Activated CD4-positive, alpha-beta T cell treated with anti-CD3 and anti-CD28 coated beads, Interleukin-2, amount 50 U/mL, for 1 hour (primary cell): ENCODE measurements at regions not wholly inside any gene's neighbourhood (a gene's known extent, or its start where the extent isn't known, plus 50 kb on each side); places are given as distances from the start of the nearest gene placed in this dataset.

ENCODE experiments used
- DNase-seq: peaks from one replicate; pipeline ENCODE4 v3.0.0-alpha.2; 2020

GRCh38 chr16:52101246-52101645, 445.7 kb downstream of the TOX3 start:
- DNase-seq: no peak

- DNase-seq: no peak
Observed at GRCh38 chr16:52099382-52099781, 447.6 kb downstream of the TOX3 start.

DNA sequence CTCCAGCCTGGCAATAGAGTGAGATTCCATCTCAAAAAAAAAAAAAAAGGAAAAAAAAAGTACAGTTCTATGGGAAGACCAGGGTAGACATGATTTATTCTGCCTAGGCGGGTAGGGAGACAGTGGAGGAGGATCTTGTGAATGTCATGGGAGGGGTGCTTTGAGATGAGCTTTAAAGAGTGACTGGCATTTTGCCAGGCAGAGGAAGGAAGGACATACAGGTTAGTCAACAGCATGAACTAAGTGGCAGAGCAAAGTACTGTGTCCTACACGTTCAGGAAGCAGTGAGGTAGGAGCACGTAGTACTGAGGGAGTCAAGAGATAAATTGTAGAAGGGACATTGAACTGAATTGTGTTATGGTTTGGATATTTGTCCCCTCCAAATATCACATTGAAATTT, 451.5 kb downstream of the TOX3 start:
- no peak for DNase-seq

- no peak for DNase-seq
Observed at GRCh38 chr16:52092126-52092525, 454.8 kb downstream of the TOX3 start.

- DNase-seq: no peak
Observed at GRCh38 chr16:52090080-52090479, 456.9 kb downstream of the TOX3 start.

DNA sequence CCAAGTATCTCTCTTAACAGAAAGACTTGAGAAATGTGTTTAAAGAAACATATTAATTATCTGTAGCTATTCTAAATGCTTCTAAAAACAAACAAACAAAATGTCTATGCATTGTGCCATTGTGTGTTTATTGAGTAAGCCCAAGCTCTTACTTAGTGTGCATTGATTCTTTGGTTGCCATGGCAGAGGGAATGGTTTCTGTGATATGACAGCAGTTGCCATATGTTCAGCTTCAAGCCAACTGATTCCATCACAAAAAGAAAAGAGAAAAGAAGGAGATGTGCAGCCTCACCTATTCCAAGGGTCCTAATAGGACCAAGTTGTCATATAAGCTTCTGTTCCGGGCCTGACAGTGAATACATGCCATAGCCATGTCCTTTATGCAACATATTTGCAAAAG, 457.5 kb downstream of the TOX3 start:
- DNase-seq: no peak

- no peak for DNase-seq
Observed at GRCh38 chr16:52086901-52087300, 460.0 kb downstream of the TOX3 start.

DNA sequence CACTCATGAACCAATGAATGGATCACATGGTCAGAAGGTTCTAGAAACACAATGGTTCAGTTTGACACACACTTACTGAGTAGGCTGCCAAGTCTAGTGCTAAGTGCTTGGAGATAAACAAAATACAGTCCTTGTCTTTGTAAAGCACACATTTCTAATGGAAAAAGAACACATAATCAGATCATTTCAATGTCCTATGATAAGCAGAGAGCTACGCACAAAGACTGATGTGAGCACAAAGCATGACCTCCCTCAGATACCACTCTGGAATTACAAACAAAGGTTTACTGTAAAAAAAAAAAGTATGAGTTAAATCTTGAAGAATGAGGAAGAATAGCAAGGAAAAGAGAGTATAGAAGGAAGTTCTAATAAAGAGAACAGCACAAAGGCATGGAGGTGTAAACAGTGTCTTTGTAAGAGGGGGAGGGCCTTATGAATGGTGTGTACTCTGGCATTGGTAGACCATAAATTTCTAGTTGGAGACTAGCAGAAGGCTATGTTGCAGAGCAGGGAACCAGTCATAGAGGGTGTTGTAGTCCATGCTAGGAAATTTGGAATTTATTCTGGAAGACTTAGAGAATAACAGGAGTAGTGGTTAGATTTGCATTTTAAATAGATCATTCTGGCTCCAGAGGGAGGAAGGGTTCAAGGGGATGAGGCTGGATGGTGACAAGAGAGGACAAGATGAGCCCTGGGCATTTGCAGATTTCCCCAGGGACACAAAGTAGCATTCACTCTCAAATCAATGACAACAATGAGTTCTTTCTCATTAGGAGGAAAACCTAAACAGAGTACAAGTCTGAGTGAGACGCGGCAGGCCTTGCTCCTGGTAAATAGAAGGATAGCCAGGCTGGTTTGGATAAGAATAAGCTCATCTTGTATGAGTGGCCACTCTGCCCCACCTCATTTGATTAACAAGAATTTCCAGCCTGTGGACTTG, 468.0 kb downstream of the TOX3 start:
- DNase-seq: no peak

DNA sequence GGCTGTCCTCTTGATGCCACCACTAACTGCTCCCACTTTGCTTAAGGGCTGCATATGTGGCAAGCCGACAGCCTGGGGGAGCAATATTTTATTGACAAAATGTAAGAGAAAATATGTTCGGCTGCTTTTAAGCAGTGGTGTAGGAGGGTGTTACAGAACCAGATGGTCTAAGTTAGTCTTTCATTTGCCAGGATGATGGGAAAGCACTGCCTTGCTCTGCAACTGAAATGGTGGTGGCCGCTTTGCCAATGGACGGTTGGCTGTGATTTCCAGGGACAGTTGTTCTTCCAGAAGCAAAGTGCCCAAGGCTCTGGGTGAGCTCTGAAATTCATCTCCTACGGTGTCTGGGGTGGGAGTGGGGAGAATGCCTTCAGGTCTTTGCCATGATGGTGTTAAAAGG, 469.3 kb downstream of the TOX3 start:
- no peak for DNase-seq

GRCh38 chr16:52076801-52077201, 470.1 kb downstream of the TOX3 start:
- DNase-seq: no peak

DNA sequence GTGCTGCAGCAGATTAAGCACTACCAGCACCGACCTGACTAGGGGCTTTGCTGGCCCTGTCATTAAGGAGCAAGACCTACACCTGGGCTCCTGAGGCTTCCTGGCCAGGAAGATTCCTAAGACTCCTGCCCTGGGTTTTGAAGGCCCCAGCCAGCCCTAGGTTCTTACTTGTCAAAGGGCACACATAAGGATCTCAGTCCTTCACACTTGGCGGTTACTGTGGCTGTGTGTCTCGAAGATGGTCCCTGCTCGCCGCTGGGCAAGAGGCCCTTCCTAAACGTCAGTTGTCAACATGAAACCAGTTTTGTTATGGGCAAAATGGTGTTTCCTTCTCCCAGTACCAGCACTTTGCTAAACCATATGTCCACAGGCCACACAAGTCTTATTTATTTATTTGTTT, 470.6 kb downstream of the TOX3 start:
- DNase-seq: no peak

- no peak for DNase-seq
Observed at GRCh38 chr16:52074133-52074532, 472.8 kb downstream of the TOX3 start.

- no peak for DNase-seq
Observed at GRCh38 chr16:52073024-52073423, 473.9 kb downstream of the TOX3 start.

DNA sequence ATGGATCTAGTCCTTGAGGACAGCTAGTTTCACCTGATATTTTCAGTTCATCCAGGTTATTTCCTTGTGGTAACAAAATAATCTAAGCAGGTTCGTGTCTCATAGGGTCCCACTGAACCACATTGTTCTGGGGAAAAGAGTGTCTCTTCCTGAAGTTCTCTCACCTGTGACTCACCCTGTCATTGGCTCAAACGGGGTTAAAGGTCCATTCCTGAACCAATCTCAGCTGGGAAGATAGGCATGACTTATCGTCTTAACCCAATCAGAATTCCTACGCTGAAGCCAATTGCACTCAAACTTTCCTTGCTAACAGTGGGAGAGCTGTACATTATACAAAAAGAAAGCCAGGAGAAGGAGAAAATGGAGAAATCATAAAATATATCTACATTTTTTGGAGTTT, 475.8 kb downstream of the TOX3 start:
- DNase-seq: no peak

DNA sequence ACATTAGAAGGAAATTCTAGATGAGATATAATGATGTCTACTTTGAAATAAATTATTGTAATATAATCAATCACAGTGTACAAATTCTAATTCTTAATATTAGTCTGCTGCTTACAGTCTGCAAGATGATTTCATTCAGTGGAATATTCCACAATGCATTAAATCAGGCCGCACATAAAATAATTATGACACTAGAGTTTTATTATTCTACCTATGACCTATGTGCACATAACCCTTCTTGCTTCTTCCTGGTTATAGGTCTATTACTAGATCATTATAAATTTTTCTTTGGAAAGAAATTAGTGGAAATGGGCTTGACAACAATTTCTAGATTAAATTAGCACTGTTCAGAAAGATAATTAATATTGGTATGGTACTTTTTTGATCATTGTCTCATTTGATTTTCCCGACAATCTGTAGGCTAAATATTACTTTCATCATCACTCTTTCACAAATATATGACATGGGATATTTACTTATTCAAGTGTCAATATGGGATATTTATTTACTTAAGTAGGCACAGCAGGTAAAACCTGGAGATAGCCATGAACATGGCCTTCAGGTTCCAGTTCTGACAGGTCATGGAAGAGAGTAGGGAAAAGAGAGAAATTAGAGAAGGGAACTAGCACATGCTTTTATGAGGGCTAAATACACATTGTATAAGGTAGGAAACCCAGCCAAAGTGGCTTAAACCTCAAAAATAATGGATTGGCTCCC, 476.4 kb downstream of the TOX3 start:
- no peak for DNase-seq

DNA sequence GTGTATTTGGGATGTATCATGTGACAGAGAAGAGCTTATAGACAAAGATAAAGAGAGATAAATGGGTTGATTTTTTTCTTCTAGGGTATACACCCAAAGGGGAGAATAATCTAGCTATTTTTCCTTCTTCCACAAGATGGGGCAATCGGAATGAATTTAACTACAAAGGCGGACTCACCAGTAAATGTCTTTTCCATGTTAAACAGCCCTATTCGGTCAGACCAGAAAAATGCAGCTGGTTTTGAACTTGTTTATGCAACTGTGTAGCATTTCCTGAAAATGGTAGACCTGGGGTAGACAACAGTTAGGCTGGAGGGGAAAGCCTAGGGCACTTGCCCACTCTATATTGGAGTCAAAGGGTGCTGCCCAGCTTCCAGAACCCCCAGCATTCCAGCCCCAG, 477.1 kb downstream of the TOX3 start:
- no peak for DNase-seq

GRCh38 chr16:52068447-52069074, 478.4 kb downstream of the TOX3 start:
- no peak for DNase-seq

GRCh38 chr16:52066962-52067361, 480.0 kb downstream of the TOX3 start:
- DNase-seq: no peak

- no peak for DNase-seq
Observed at GRCh38 chr16:52056259-52056658, 490.7 kb downstream of the TOX3 start.

GRCh38 chr16:52055381-52055780, 491.6 kb downstream of the TOX3 start:
- no peak for DNase-seq

- no peak for DNase-seq
Observed at GRCh38 chr16:52054326-52054725, 492.6 kb downstream of the TOX3 start.

- no peak for DNase-seq
Observed at GRCh38 chr16:52052818-52053217, 494.1 kb downstream of the TOX3 start.

- DNase-seq: no peak
Observed at GRCh38 chr16:52051414-52052172, 495.4 kb downstream of the TOX3 start.
